Activated naive CD4-positive, alpha-beta T cell treated with anti-CD3 and anti-CD28 coated beads for 36 hours (primary cell): ENCODE measurements at regions not wholly inside any gene's neighbourhood (a gene's known extent, or its start where the extent isn't known, plus 50 kb on each side); places are given as distances from the start of the nearest gene placed in this dataset.

Experiments
- CTCF ChIA-PET: fragments of 350-600 bp; sonication (Branson Sonifier 250); formaldehyde crosslinking; loops from one replicate; lab custom pipeline; 2021; ENCODE audit warnings: antibody characterized with exemption; lab: Charles Lee
- DNase-seq: peaks from one replicate; pipeline ENCODE4 v3.0.0-alpha.2; 2020
- H3K27ac Mint-ChIP-seq: one replicate; pipeline ENCODE4 v1.8.0; 2021; ENCODE audit warnings: mild to moderate bottlenecking, mixed read lengths
- H3K27me3 Mint-ChIP-seq: one replicate; pipeline ENCODE4 v1.8.0; 2021; ENCODE audit warnings: low read depth, mixed read lengths
- H3K36me3 Mint-ChIP-seq: one replicate; pipeline ENCODE4 v1.8.0; 2021; ENCODE audit warnings: low read depth, mixed read lengths
- H3K4me1 Mint-ChIP-seq: one replicate; pipeline ENCODE4 v1.8.0; 2021; ENCODE audit warnings: low read depth, mixed read lengths
- H3K4me3 Mint-ChIP-seq: one replicate; pipeline ENCODE4 v1.8.0; 2021; ENCODE audit warnings: mild to moderate bottlenecking, moderate library complexity, mixed read lengths
- H3K9me3 Mint-ChIP-seq: one replicate; pipeline ENCODE4 v1.8.0; 2021; ENCODE audit warnings: mixed read lengths
- intact Hi-C: fragments of 100-400 bp; cut with micrococcal nuclease; formaldehyde crosslinking; loops from one replicate; pipeline ENCODE4 v1.15.1; 2023

GRCh38 chr12:58381546-58381945, 440.2 kb downstream of the ATP23 start:
- DNase-seq, result no peak
- H3K27me3 Mint-ChIP-seq, result peaks cover 13% of the 10 kb centered on the region
- H3K27ac Mint-ChIP-seq, result no peak overlapping the region
- no peaks in the 10 kb centered on the region for H3K9me3 Mint-ChIP-seq
- H3K4me1 Mint-ChIP-seq, result no peaks in the 10 kb centered on the region
- H3K36me3 Mint-ChIP-seq, result no peaks in the 10 kb centered on the region
- intact Hi-C loops, result no loop called here
- CTCF ChIA-PET, result no interaction called here
- H3K4me3 Mint-ChIP-seq, result no peak overlapping the region

DNA sequence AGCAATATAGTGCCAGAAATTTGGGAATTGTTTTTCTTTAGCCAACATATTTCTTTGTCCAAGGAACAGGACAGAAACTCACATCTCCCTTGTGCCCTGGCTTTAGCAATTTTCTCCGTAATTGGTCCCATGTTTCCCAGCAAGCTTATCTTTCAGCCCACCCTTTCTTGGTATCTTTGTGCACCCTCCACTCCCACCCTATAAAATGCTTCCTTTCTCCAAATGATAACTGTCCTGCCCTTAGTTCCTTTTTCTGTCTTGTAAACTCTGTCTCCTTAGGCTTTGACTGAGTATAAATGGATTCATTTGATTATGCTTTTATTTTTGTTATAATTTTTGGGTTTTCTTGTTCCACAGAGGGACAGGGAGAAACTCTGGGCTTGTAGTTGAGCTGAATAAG, 442.8 kb downstream of the ATP23 start:
- no peaks in the 10 kb centered on the region for H3K9me3 Mint-ChIP-seq

GRCh38 chr12:58386136-58386535, 444.8 kb downstream of the ATP23 start:
- Mint-ChIP-seq H3K27ac (no peak overlapping the region), H3K36me3 (no peaks in the 10 kb centered on the region), H3K27me3 (peaks cover 8% of the 10 kb centered on the region), H3K4me3 (no peak overlapping the region), H3K9me3 (no peaks in the 10 kb centered on the region), H3K4me1 (no peaks in the 10 kb centered on the region)
- CTCF ChIA-PET, result interaction anchor here (0.8 kb wide), 1 partner anchor 68 kb away, joined by 3 read pairs; no protein-coding TSS in a partner anchor
- DNase-seq, result no peak
- intact Hi-C loops, result no loop called here

More for the DNA sequence above, 442.8 kb downstream of the ATP23 start:
- peaks cover 8% of the 10 kb centered on the region for H3K27me3 Mint-ChIP-seq
- CTCF ChIA-PET, result no interaction called here
- H3K4me3 Mint-ChIP-seq, result no peak overlapping the region
- intact Hi-C loops, result no loop called here
- H3K36me3 Mint-ChIP-seq, result no peaks in the 10 kb centered on the region
- H3K4me1 Mint-ChIP-seq, result no peaks in the 10 kb centered on the region
- no peak overlapping the region for H3K27ac Mint-ChIP-seq
- DNase-seq, result no peak

DNA sequence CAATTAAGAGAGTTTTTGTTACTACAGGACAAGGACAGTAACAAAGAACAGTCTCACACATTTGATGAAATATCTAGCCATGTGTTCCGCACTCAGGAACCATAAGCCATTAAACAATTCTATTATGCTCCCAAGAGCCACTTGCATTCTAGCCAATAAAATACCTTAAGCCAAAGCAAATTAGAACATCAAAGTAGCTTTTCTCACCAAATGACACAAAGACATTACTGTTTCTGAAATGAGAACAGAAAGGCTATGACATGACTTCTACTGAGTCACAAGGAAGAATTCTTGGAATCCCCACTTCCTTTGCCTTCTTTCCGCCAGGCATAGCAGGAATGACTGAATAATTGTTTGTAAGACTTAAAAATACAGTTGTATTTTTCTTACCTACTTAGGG, 445.8 kb downstream of the ATP23 start:
- Mint-ChIP-seq H3K9me3 (no peaks in the 10 kb centered on the region), H3K27me3 (peaks cover 8% of the 10 kb centered on the region)
- CTCF ChIA-PET, result interaction anchor here (0.8 kb wide), 1 partner anchor 69 kb away, joined by 3 read pairs; no protein-coding TSS in a partner anchor

GRCh38 chr12:58388261-58388660, 446.9 kb downstream of the ATP23 start:
- CTCF ChIA-PET, result no interaction called here

More for the DNA sequence above, 445.8 kb downstream of the ATP23 start:
- Mint-ChIP-seq H3K36me3 (no peaks in the 10 kb centered on the region), H3K4me3 (no peak overlapping the region), H3K4me1 (no peaks in the 10 kb centered on the region), H3K27ac (no peak overlapping the region)
- intact Hi-C loops, result no loop called here
- no peak for DNase-seq

GRCh38 chr12:58393152-58393551, 451.8 kb downstream of the ATP23 start:
- Mint-ChIP-seq H3K9me3 (no peaks in the 10 kb centered on the region), H3K27me3 (peaks cover 3% of the 10 kb centered on the region), H3K27ac (no peak overlapping the region), H3K36me3 (no peaks in the 10 kb centered on the region), H3K4me1 (no peaks in the 10 kb centered on the region), H3K4me3 (no peak overlapping the region)
- CTCF ChIA-PET, result interaction anchor here (0.6 kb wide), 1 partner anchor 379 kb away, joined by 6 read pairs; no protein-coding TSS in a partner anchor
- intact Hi-C loops, result no loop called here
- no peak for DNase-seq

More at GRCh38 chr12:58388261-58388660, 446.9 kb downstream of the ATP23 start:
- intact Hi-C loops, result no loop called here
- no peak for DNase-seq
- H3K36me3 Mint-ChIP-seq, result no peaks in the 10 kb centered on the region
- H3K9me3 Mint-ChIP-seq, result no peaks in the 10 kb centered on the region
- no peak overlapping the region for H3K27ac Mint-ChIP-seq
- no peaks in the 10 kb centered on the region for H3K4me1 Mint-ChIP-seq
- H3K4me3 Mint-ChIP-seq, result no peak overlapping the region
- peaks cover 5% of the 10 kb centered on the region for H3K27me3 Mint-ChIP-seq

DNA sequence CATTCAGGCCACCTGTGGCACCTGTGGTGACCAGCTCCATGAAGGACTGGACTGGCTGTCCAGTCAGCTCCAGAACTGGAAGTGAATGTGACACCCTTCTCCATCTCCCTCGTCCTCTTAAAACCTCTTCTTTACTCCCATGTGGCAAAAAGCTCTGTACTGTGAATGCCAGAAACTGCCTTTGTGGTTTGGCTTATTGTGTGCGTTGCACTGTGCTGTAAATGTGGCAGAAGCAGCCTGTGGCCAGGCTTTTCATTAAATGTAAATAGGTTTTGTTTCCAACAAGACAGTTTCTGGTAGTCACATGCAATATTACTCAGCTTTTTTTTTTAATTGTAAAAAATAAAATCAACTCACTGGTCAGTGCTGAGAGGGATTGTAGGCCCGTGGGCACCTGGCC, 453.7 kb downstream of the ATP23 start:
- Mint-ChIP-seq H3K36me3 (no peaks in the 10 kb centered on the region), H3K9me3 (no peaks in the 10 kb centered on the region), H3K4me3 (no peak overlapping the region), H3K27ac (no peak overlapping the region), H3K4me1 (no peaks in the 10 kb centered on the region), H3K27me3 (peaks cover 3% of the 10 kb centered on the region)
- CTCF ChIA-PET, result interaction anchor here (1.0 kb wide), 1 partner anchor 49 kb away, joined by 3 read pairs; no protein-coding TSS in a partner anchor
- intact Hi-C loops, result no loop called here
- no peak for DNase-seq

- no peak overlapping the region for H3K4me3 Mint-ChIP-seq
- no peak for DNase-seq
- no peak overlapping the region for H3K27ac Mint-ChIP-seq
- intact Hi-C loops, result no loop called here
- H3K36me3 Mint-ChIP-seq, result no peaks in the 10 kb centered on the region
- peaks cover 3% of the 10 kb centered on the region for H3K27me3 Mint-ChIP-seq
- CTCF ChIA-PET, result interaction anchor here (1.0 kb wide), 1 partner anchor 49 kb away, joined by 3 read pairs; no protein-coding TSS in a partner anchor
- H3K4me1 Mint-ChIP-seq, result no peaks in the 10 kb centered on the region
- no peaks in the 10 kb centered on the region for H3K9me3 Mint-ChIP-seq
These were observed 454.1 kb downstream of the ATP23 start for GRCh38 chr12:58395470-58395869.

DNA sequence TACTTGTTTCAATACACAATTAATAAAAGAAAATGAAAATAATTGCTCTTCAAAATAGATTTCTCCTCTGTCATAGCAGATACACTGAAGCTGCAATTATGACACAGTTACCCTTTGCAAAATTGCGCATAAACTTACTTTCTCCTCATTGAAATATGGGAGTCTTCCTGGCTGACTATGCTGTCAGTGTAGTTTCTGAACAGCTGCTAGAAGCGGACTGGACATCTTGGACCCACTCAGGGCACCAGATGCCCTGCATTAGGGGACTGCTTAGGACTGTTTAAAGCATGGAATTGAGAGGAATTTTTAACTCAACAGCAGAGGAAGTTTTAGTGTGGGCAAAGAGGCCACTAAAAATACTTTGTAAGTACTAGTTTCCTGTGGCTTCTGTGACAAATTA, 454.9 kb downstream of the ATP23 start:
- H3K4me1 Mint-ChIP-seq, result no peaks in the 10 kb centered on the region
- H3K4me3 Mint-ChIP-seq, result no peak overlapping the region
- H3K36me3 Mint-ChIP-seq, result no peaks in the 10 kb centered on the region
- intact Hi-C loops, result no loop called here
- CTCF ChIA-PET, result no interaction called here
- no peak overlapping the region for H3K27ac Mint-ChIP-seq
- H3K9me3 Mint-ChIP-seq, result no peaks in the 10 kb centered on the region
- H3K27me3 Mint-ChIP-seq, result peaks cover 3% of the 10 kb centered on the region
- DNase-seq, result no peak

DNA sequence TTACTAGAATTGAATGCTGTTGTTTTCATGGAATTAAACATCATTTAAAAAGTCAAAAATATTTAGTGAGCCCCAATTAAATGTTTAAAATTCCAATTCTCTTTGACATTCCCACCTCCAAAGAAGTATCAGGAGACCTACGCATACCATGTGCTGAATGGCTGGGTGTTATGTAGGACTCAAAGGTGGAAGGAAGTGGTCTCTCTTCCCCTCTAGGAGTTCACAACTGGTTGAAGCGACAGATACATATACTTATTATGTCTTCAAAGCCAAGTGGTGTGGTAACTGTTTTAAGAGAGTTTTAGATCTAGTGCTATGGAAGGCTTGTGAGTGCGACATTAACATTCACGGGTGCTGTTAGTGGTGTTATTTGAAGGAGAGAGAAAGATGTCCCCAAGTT, 464.0 kb downstream of the ATP23 start:
- Mint-ChIP-seq H3K27ac (no peak overlapping the region), H3K9me3 (no peaks in the 10 kb centered on the region), H3K4me3 (no peak overlapping the region), H3K36me3 (no peaks in the 10 kb centered on the region), H3K4me1 (no peaks in the 10 kb centered on the region), H3K27me3 (no peaks in the 10 kb centered on the region)
- CTCF ChIA-PET, result no interaction called here
- DNase-seq, result no peak
- intact Hi-C loops, result no loop called here

DNA sequence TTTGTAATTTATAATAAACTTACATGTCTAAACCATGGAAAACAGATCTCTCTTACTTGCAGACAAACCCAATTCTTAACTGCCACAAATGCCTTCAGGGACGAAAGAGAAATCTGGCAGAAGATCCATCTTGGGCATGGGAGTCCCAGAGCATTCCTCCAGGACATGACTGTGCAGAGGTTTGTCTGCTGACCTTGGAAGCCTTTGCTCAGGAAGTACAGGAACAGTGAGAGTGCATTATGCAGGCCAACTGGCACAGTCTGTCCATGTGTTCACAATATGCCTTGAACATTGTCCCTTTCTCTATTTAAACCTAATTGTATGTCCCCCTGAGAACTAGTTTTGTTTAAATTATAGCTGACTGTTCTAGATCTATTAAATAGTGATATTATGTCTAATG, 467.1 kb downstream of the ATP23 start:
- DNase-seq, result no peak
- no peaks in the 10 kb centered on the region for H3K27me3 Mint-ChIP-seq
- H3K4me1 Mint-ChIP-seq, result no peaks in the 10 kb centered on the region
- no peak overlapping the region for H3K27ac Mint-ChIP-seq
- H3K9me3 Mint-ChIP-seq, result no peaks in the 10 kb centered on the region
- no peaks in the 10 kb centered on the region for H3K36me3 Mint-ChIP-seq
- intact Hi-C loops, result no loop called here
- CTCF ChIA-PET, result no interaction called here
- H3K4me3 Mint-ChIP-seq, result no peak overlapping the region

DNA sequence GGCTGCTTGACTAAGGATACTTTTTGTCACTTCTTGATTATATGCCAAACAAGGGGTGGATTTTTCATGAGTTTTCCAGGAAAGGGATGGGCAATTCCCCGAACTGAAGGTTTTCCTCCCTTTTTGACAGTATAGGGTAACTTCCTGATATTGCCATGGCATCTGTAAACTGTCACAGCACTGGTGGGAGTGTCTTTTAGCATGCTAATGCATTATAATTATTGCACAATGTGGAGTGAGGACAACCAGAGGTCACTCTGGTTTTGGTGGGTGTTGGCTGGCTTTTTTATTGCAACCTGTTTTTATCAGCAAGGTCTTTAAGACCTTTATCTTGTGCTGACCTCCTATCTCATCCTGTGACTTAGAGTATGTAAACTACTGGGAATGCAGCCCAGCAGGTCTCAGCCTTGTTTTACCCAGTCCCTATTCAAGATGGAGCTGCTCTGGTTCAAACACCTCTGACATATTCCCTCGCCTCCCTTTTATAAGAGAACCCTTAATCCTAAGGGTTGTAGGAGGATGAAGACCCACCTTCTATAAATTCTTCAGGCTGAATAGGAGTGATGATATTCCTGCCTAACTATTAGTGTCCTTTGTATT, 471.2 kb downstream of the ATP23 start:
- no peaks in the 10 kb centered on the region for H3K36me3 Mint-ChIP-seq
- H3K4me3 Mint-ChIP-seq, result no peak overlapping the region
- DNase-seq, result no peak
- no peaks in the 10 kb centered on the region for H3K9me3 Mint-ChIP-seq
- H3K4me1 Mint-ChIP-seq, result no peaks in the 10 kb centered on the region
- intact Hi-C loops, result no loop called here
- H3K27ac Mint-ChIP-seq, result no peak overlapping the region
- H3K27me3 Mint-ChIP-seq, result no peaks in the 10 kb centered on the region
- CTCF ChIA-PET, result no interaction called here

- Mint-ChIP-seq H3K27ac (no peak overlapping the region), H3K27me3 (no peaks in the 10 kb centered on the region), H3K4me1 (no peaks in the 10 kb centered on the region), H3K9me3 (no peaks in the 10 kb centered on the region), H3K36me3 (no peaks in the 10 kb centered on the region), H3K4me3 (no peak overlapping the region)
- no peak for DNase-seq
- CTCF ChIA-PET, result no interaction called here
- intact Hi-C loops, result no loop called here
These were observed 472.4 kb downstream of the ATP23 start for GRCh38 chr12:58413794-58414193.
